ENCODE measurements at regions not wholly inside any gene's neighbourhood (a gene's known extent, or its start where the extent isn't known, plus 50 kb on each side); places are given as distances from the start of the nearest gene placed in this dataset.

GRCh38 chr17:77654850-77655249 is 303.7 kb upstream of the TNRC6C start:
- no peak for DNase-seq (ENCODE audit: extremely low read depth, low read depth, low spot score)

GRCh38 chr17:77656054-77656453 is 302.4 kb upstream of the TNRC6C start:
- no peak for DNase-seq (ENCODE audit: extremely low read depth, low read depth, low spot score)

GRCh38 chr17:77657839-77658238 is 300.7 kb upstream of the TNRC6C start:
- DNase-seq (ENCODE audit: extremely low read depth, low read depth, low spot score), result no peak

GRCh38 chr17:77660524-77660923 is 298.0 kb upstream of the TNRC6C start:
- no peak for DNase-seq (ENCODE audit: extremely low read depth, low read depth, low spot score)

GRCh38 chr17:77662833-77663232 is 295.7 kb upstream of the TNRC6C start:
- DNase-seq (ENCODE audit: extremely low read depth, low read depth, low spot score), result no peak

GRCh38 chr17:77664097-77664729 is 294.3 kb upstream of the TNRC6C start:
- no peak for DNase-seq (ENCODE audit: extremely low read depth, low read depth, low spot score)

GRCh38 chr17:77665833-77666232 is 292.7 kb upstream of the TNRC6C start:
- DNase-seq (ENCODE audit: extremely low read depth, low read depth, low spot score), result no peak

GRCh38 chr17:77666462-77666861 is 292.0 kb upstream of the TNRC6C start:
- DNase-seq (ENCODE audit: extremely low read depth, low read depth, low spot score), result no peak

GRCh38 chr17:77666881-77667395 is 291.6 kb upstream of the TNRC6C start:
- DNase-seq (ENCODE audit: extremely low read depth, low read depth, low spot score), result no peak

- DNase-seq (ENCODE audit: extremely low read depth, low read depth, low spot score), result no peak
Observed at GRCh38 chr17:77667478-77667877, 291.0 kb upstream of the TNRC6C start.

GRCh38 chr17:77668518-77668917 is 290.0 kb upstream of the TNRC6C start:
- DNase-seq (ENCODE audit: extremely low read depth, low read depth, low spot score), result no peak

- DNase-seq (ENCODE audit: extremely low read depth, low read depth, low spot score), result no peak
Observed at GRCh38 chr17:77670173-77670572, 288.3 kb upstream of the TNRC6C start.

GRCh38 chr17:77674358-77674757 is 284.1 kb upstream of the TNRC6C start:
- no peak for DNase-seq (ENCODE audit: extremely low read depth, low read depth, low spot score)

GRCh38 chr17:77675411-77675810 is 283.1 kb upstream of the TNRC6C start:
- DNase-seq (ENCODE audit: extremely low read depth, low read depth, low spot score), result no peak

GRCh38 chr17:77675816-77676215 is 282.7 kb upstream of the TNRC6C start:
- no peak for DNase-seq (ENCODE audit: extremely low read depth, low read depth, low spot score)

GRCh38 chr17:77676237-77676661 is 282.3 kb upstream of the TNRC6C start:
- no peak for DNase-seq (ENCODE audit: extremely low read depth, low read depth, low spot score)

GRCh38 chr17:77677211-77677610 is 281.3 kb upstream of the TNRC6C start:
- DNase-seq (ENCODE audit: extremely low read depth, low read depth, low spot score), result no peak

- no peak for DNase-seq (ENCODE audit: extremely low read depth, low read depth, low spot score)
Observed at GRCh38 chr17:77677630-77678029, 280.9 kb upstream of the TNRC6C start.

- no peak for DNase-seq (ENCODE audit: extremely low read depth, low read depth, low spot score)
Observed at GRCh38 chr17:77679589-77679988, 278.9 kb upstream of the TNRC6C start.

- no peak for DNase-seq (ENCODE audit: extremely low read depth, low read depth, low spot score)
Observed at GRCh38 chr17:77681861-77682260, 276.6 kb upstream of the TNRC6C start.

- no peak for DNase-seq (ENCODE audit: extremely low read depth, low read depth, low spot score)
Observed at GRCh38 chr17:77684803-77685798, 273.4 kb upstream of the TNRC6C start.

All from glomerular endothelial cell (primary cell).